ENCODE measurements at regions not wholly inside any gene's neighbourhood (a gene's known extent, or its start where the extent isn't known, plus 50 kb on each side); places are given as distances from the start of the nearest gene placed in this dataset.
"Not testable (repeated sequence)": the region's sequence is repeated elsewhere in the genome, so short reads cannot be mapped to it uniquely, and the experiment has no call there.

DNA sequence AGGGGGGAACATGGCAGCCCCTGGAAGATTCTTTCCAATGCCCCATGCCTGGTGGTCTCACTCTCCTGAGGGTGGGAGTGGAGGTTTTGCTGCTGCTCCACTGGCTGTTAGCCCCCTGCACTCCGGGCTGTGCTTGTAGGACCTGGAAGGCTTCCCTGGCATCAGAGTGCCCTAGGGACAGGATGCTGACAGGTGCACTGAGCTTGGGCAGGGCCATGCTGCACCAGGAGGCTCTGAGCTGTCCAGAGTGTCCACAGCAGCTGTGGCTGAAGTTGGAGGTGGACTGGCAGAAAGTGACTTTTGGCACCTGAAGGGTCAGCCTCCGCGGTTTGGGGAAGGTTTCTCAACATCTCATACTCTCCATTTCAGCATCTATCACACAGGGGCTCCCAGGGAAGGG lies 249.1 kb downstream of the GADD45G start:
- no peaks in the 10 kb centered on the region for H3K9me3 ChIP-seq (ENCODE audit: control insufficient read depth, insufficient read depth, low read length)
- no peaks in the 10 kb centered on the region for H3K27me3 ChIP-seq (ENCODE audit: control insufficient read depth, insufficient read depth, low read length)
- no peak overlapping the region for H3K27ac ChIP-seq (ENCODE audit: low read depth, low read length)
- H3K36me3 ChIP-seq (ENCODE audit: control insufficient read depth, insufficient read depth, low read length): no peaks in the 10 kb centered on the region
- no peak overlapping the region for H3K4me3 ChIP-seq (ENCODE audit: low read depth, low read length)
- no peak overlapping the region for H3K9ac ChIP-seq (ENCODE audit: low read depth, low read length)
- H3K4me1 ChIP-seq (ENCODE audit: control insufficient read depth, insufficient read depth, low read length): no peaks in the 10 kb centered on the region; the same call in 1 of the 2 replicates

DNA sequence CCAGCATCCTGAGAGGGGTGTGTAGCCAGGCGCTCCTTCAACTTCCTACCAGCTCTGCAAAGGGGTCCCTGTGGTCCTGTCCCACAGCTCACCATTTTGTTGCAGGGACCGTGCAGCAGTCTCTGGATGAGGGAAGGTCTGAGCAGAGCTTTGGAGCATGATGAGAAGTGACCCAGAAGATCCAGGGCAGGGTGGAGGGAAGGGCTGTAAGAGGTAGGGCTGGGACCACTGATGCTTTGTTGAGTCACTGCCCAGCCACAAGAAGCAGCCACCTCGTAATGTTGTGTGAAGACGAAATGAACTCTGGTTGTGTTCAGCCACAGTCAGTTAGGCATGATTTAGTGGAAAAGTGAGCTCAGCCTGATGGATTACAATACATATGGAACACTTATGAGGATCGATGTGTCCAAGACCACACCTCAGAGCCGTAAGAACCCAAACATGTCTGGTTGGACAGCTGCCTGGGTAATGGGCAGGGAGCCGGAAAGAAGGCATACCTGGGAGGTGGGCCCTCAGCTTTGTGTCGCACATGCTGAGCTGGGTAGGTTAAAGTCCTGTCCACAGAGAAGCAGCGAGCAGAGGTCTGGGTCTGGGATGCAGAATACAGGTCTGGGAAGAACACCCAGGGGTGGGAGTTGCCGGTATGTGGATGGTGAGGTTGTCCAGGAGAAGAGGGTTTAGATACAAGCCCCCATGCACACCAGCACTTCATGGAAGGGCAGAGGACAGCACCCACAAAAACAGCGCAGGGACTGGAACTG lies 250.1 kb downstream of the GADD45G start:
- Histone ChIP-seq H3K36me3 (ENCODE audit: control insufficient read depth, insufficient read depth, low read length) (no peaks in the 10 kb centered on the region), H3K4me3 (ENCODE audit: low read depth, low read length) (no peak overlapping the region), H3K4me1 (ENCODE audit: control insufficient read depth, insufficient read depth, low read length) (no peaks in the 10 kb centered on the region; the same call in 1 of the 2 replicates), H3K9me3 (ENCODE audit: control insufficient read depth, insufficient read depth, low read length) (no peaks in the 10 kb centered on the region), H3K9ac (ENCODE audit: low read depth, low read length) (no peak overlapping the region), H3K27ac (ENCODE audit: low read depth, low read length) (no peak overlapping the region), H3K27me3 (ENCODE audit: control insufficient read depth, insufficient read depth, low read length) (no peaks in the 10 kb centered on the region)

DNA sequence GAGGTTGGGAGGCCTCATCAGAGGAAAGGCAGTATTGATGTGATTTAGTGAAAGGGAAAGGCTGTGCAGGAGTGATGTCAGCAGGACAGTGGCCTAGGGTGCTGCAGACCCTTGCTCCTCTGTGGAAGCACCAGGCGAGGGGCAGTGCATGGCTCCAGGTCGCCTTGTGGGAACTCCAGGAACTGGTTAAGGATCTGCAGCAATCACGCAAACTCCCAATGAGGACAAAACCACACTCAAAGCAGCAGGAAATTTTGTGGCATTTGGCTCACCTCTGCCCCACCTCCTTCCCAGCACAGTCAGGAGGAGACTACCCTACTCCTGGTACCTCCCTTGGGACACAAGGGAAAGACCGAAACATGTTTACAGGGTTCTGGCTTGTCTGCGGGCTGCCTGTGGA lies 251.5 kb downstream of the GADD45G start:
- H3K27me3 ChIP-seq (ENCODE audit: control insufficient read depth, insufficient read depth, low read length); H3K4me1 ChIP-seq (ENCODE audit: control insufficient read depth, insufficient read depth, low read length); H3K36me3 ChIP-seq (ENCODE audit: control insufficient read depth, insufficient read depth, low read length): not testable (repeated sequence)

DNA sequence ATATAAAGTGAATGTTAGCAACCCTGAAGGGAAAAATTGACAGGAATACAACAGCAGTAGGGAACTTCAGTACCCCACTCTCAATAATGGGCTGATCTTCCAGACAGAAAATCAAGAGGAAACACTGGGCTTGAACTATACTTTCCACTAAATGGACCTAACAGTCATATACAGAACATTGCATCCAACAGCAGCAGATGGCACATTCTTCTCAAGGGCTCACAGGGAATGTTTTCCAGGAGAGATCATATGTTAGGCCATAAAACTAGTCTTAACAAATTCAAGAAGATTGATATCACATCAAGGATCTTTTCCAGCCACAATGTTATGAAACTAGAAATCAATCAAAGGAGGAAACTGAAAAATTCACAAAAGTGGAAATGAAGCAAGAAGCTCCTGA lies 252.1 kb downstream of the GADD45G start:
- H3K4me1 ChIP-seq (ENCODE audit: control insufficient read depth, insufficient read depth, low read length); H3K36me3 ChIP-seq (ENCODE audit: control insufficient read depth, insufficient read depth, low read length); H3K27ac ChIP-seq (ENCODE audit: low read depth, low read length): not testable (repeated sequence)

More for the DNA sequence above, 251.5 kb downstream of the GADD45G start:
- not testable (repeated sequence) for H3K27ac ChIP-seq (ENCODE audit: low read depth, low read length); H3K9me3 ChIP-seq (ENCODE audit: control insufficient read depth, insufficient read depth, low read length); H3K9ac ChIP-seq (ENCODE audit: low read depth, low read length); H3K4me3 ChIP-seq (ENCODE audit: low read depth, low read length)

DNA sequence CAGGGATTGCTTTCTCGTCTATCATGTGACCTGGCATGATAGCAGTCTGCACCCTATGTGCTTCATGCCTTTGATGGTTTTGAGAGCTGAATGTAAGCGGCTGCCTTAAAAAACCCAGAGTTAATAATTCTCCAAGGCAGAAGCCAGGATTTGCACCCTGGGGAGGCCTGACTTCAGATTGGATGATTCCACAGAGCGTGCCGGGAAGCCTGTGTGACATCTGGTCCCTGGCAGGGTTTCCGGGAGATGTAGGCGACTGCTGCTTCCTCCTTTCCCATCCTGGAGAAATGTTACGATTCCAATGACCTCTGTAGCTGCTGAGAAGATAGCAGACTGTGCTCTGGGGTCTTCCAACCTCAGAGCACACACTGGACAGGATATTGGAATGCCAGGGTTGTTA lies 255.0 kb downstream of the GADD45G start:
- H3K4me3 ChIP-seq (ENCODE audit: low read depth, low read length); H3K36me3 ChIP-seq (ENCODE audit: control insufficient read depth, insufficient read depth, low read length); H3K4me1 ChIP-seq (ENCODE audit: control insufficient read depth, insufficient read depth, low read length); H3K27ac ChIP-seq (ENCODE audit: low read depth, low read length); H3K9me3 ChIP-seq (ENCODE audit: control insufficient read depth, insufficient read depth, low read length); H3K27me3 ChIP-seq (ENCODE audit: control insufficient read depth, insufficient read depth, low read length); H3K9ac ChIP-seq (ENCODE audit: low read depth, low read length): not testable (repeated sequence)

More for the DNA sequence above, 252.1 kb downstream of the GADD45G start:
- not testable (repeated sequence) for H3K4me3 ChIP-seq (ENCODE audit: low read depth, low read length); H3K27me3 ChIP-seq (ENCODE audit: control insufficient read depth, insufficient read depth, low read length); H3K9me3 ChIP-seq (ENCODE audit: control insufficient read depth, insufficient read depth, low read length); H3K9ac ChIP-seq (ENCODE audit: low read depth, low read length)

DNA sequence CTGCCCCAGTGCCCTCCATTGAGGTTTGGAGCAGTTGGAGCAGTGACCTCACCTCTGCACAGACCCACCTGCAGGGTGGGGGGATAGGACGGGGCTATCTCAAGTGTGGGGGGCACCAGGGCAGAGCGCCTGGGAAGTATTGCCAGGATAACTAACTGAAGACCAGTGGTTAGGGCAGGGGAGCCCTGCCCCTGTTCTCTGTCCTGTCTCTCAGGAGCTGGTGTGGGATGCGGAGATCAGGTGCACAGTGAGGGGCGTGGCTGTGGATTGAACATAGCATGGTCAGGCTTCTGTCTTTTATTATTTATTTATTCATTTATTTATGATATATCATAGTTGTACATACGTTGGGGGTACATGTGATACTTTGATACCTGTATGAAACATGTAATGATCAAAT lies 256.6 kb downstream of the GADD45G start:
- not testable (repeated sequence) for H3K4me1 ChIP-seq (ENCODE audit: control insufficient read depth, insufficient read depth, low read length); H3K36me3 ChIP-seq (ENCODE audit: control insufficient read depth, insufficient read depth, low read length); H3K4me3 ChIP-seq (ENCODE audit: low read depth, low read length); H3K9me3 ChIP-seq (ENCODE audit: control insufficient read depth, insufficient read depth, low read length); H3K27me3 ChIP-seq (ENCODE audit: control insufficient read depth, insufficient read depth, low read length); H3K9ac ChIP-seq (ENCODE audit: low read depth, low read length); H3K27ac ChIP-seq (ENCODE audit: low read depth, low read length)

DNA sequence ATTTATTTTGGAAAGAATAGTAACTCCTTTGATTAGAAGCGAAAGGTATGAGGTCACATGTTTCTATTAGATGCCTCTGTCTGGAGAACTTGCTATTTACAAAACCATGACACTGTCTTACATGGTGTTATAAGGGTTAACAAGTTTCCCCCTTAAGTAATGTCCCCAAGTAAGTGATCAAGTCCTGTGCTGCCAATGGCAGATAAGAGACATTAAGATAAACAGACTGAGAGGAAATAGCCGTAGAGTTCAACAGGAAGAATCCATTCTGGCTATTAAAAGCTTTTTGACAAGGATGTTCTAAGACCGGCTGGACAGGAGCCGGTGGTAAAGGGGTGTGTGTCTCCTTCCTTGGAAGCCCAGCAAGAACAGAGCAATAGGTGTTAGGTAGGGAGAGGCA lies 257.5 kb downstream of the GADD45G start:
- H3K36me3 ChIP-seq (ENCODE audit: control insufficient read depth, insufficient read depth, low read length): no peaks in the 10 kb centered on the region
- H3K27me3 ChIP-seq (ENCODE audit: control insufficient read depth, insufficient read depth, low read length): no peaks in the 10 kb centered on the region
- no peak overlapping the region for H3K9ac ChIP-seq (ENCODE audit: low read depth, low read length)
- no peak overlapping the region for H3K27ac ChIP-seq (ENCODE audit: low read depth, low read length)
- no peak overlapping the region for H3K4me3 ChIP-seq (ENCODE audit: low read depth, low read length)
- no peaks in the 10 kb centered on the region for H3K4me1 ChIP-seq (ENCODE audit: control insufficient read depth, insufficient read depth, low read length)
- no peaks in the 10 kb centered on the region for H3K9me3 ChIP-seq (ENCODE audit: control insufficient read depth, insufficient read depth, low read length)

DNA sequence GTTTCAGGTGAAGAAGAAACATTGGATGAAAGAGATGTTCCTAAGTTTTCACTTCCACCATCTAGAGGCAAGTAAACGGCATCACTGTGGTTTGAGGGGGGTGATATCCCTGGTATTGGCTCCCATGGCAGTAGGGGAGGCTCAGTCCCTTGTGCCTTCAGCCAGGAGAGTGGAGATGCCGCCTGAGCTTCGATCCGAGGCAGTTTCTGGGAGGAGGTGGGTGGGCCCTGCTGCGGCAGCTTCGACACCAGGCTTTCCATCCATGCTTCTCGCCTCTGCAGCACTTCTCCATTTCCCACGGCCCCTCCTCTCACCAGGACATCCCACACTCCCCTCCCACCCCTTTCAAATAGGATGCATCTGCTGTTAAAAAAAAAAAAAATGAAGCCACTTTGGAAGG lies 258.3 kb downstream of the GADD45G start:
- H3K4me3 ChIP-seq (ENCODE audit: low read depth, low read length): no peak overlapping the region
- no peaks in the 10 kb centered on the region for H3K9me3 ChIP-seq (ENCODE audit: control insufficient read depth, insufficient read depth, low read length)
- H3K36me3 ChIP-seq (ENCODE audit: control insufficient read depth, insufficient read depth, low read length): no peaks in the 10 kb centered on the region
- no peaks in the 10 kb centered on the region for H3K27me3 ChIP-seq (ENCODE audit: control insufficient read depth, insufficient read depth, low read length)
- H3K9ac ChIP-seq (ENCODE audit: low read depth, low read length): no peak overlapping the region
- no peaks in the 10 kb centered on the region for H3K4me1 ChIP-seq (ENCODE audit: control insufficient read depth, insufficient read depth, low read length)
- no peak overlapping the region for H3K27ac ChIP-seq (ENCODE audit: low read depth, low read length)

DNA sequence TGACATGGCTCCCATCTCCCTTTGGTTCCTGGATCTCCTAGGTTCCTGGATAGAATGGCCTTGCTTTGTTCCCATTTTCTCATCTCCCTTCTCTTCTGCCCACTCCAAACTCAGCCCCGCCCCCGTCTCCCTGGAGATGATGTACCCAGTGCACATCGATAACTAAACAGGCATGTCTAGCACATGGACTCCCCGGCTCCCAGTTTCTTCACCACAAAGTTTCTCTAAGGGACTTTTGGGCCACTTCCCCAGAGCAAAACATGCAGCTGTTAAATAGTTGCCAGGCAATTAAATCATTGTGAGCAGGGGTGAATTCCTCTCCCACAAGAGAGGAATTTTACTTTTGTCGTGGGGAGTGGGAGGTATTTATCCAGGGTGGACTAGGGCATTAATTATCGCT lies 259.0 kb downstream of the GADD45G start:
- Histone ChIP-seq H3K27ac (ENCODE audit: low read depth, low read length) (no peak overlapping the region), H3K4me3 (ENCODE audit: low read depth, low read length) (no peak overlapping the region), H3K9ac (ENCODE audit: low read depth, low read length) (no peak overlapping the region), H3K36me3 (ENCODE audit: control insufficient read depth, insufficient read depth, low read length) (no peaks in the 10 kb centered on the region), H3K27me3 (ENCODE audit: control insufficient read depth, insufficient read depth, low read length) (no peaks in the 10 kb centered on the region), H3K9me3 (ENCODE audit: control insufficient read depth, insufficient read depth, low read length) (no peaks in the 10 kb centered on the region), H3K4me1 (ENCODE audit: control insufficient read depth, insufficient read depth, low read length) (no peaks in the 10 kb centered on the region)

DNA sequence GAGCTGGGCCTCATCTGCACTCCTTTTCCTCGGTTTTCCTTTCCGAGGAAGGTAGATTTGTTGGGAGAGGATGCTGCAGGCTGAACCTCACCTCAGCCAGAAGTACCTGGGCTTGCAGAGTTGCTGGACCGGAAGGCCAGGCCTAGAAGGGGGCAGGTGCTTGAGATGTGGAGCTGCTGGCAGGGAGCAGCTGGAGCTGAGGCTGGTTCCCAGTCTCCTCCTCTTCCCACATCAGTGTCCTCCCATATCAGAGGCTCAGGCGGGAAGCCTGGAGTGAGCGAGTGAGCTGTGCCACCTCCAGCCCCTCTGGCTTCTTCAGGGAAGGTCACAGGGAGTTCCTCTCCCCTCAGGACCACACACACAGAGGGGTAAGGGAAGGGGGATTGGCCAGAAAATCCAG lies 259.4 kb downstream of the GADD45G start:
- Histone ChIP-seq H3K36me3 (ENCODE audit: control insufficient read depth, insufficient read depth, low read length) (no peaks in the 10 kb centered on the region), H3K27me3 (ENCODE audit: control insufficient read depth, insufficient read depth, low read length) (no peaks in the 10 kb centered on the region), H3K9ac (ENCODE audit: low read depth, low read length) (no peak overlapping the region), H3K4me1 (ENCODE audit: control insufficient read depth, insufficient read depth, low read length) (no peaks in the 10 kb centered on the region), H3K4me3 (ENCODE audit: low read depth, low read length) (no peak overlapping the region), H3K9me3 (ENCODE audit: control insufficient read depth, insufficient read depth, low read length) (no peaks in the 10 kb centered on the region), H3K27ac (ENCODE audit: low read depth, low read length) (no peak overlapping the region)

DNA sequence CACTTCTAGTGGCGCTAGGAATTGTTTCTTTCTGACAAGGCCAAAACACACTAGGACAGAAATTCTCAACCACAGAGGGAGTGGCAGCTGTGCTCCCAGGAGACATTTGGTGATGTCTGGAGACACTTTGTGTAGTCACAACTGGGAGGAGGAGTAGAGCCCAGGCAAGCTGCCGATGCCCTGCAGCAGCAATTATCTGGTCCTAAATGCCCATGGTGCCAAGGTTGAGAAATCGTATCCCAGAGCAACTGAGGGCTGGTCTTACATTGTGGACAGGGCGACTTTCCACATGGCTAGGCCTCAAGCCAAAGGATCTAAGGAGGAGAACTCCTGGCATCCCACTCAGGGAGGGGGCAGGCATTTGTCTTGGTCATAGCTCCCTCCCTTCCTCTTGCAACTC lies 259.9 kb downstream of the GADD45G start:
- H3K27me3 ChIP-seq (ENCODE audit: control insufficient read depth, insufficient read depth, low read length): no peaks in the 10 kb centered on the region
- no peak overlapping the region for H3K4me3 ChIP-seq (ENCODE audit: low read depth, low read length)
- H3K27ac ChIP-seq (ENCODE audit: low read depth, low read length): no peak overlapping the region
- no peaks in the 10 kb centered on the region for H3K36me3 ChIP-seq (ENCODE audit: control insufficient read depth, insufficient read depth, low read length)
- no peaks in the 10 kb centered on the region for H3K9me3 ChIP-seq (ENCODE audit: control insufficient read depth, insufficient read depth, low read length)
- no peak overlapping the region for H3K9ac ChIP-seq (ENCODE audit: low read depth, low read length)
- no peaks in the 10 kb centered on the region for H3K4me1 ChIP-seq (ENCODE audit: control insufficient read depth, insufficient read depth, low read length)
